GM19395 (cell line): ENCODE measurements at regions not wholly inside any gene's neighbourhood (a gene's known extent, or its start where the extent isn't known, plus 50 kb on each side); places are given as distances from the start of the nearest gene placed in this dataset.

ENCODE experiments used
- ATAC-seq: cut with Tn5 transposase; IDR thresholded peaks from one replicate; pipeline ENCODE4 v1.9.1; 2021; ENCODE audit warnings: mild to moderate bottlenecking, moderate library complexity; ENCODE audit not compliant: unreplicated experiment

DNA sequence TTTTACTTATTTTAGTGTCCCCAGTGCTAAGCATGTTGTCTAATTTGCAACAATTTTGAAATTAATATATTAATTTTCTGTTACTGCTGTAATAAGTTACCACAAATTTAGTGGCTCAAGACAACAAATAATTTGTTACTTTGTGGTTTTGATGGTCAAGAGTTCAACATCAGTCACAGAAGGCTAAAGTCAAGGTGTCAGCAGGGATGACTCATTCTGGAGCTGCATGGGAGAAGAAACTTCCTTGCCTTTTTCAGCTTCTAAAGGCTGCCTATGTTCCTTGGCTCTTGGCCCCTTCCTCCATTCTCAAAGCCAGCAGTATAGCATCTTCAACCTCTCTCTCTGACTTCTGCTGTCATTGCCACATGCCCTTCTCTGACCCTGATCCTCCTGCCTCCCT is 271.8 kb downstream of the HLX start:
- ATAC-seq: no peak

DNA sequence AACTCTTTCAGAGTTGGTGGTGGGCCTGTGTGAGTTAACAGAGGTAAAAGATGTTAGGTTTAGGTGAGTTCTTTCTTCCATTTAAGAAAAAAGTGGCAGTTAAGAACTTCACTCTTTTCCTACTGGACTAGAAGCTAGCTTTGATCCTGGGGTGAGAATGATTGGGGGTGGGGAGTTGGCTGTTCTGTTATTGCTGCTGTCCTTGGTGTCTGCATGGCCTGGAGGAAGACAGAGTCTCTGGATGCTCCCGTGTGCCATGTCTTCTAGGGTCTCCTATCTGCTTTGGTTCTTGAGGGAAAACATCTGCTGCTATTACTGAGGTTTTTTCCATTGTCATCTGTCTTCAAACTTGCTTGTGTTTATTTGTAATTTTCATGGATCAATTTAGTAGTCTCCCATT is 275.7 kb downstream of the HLX start:
- no peak for ATAC-seq

DNA sequence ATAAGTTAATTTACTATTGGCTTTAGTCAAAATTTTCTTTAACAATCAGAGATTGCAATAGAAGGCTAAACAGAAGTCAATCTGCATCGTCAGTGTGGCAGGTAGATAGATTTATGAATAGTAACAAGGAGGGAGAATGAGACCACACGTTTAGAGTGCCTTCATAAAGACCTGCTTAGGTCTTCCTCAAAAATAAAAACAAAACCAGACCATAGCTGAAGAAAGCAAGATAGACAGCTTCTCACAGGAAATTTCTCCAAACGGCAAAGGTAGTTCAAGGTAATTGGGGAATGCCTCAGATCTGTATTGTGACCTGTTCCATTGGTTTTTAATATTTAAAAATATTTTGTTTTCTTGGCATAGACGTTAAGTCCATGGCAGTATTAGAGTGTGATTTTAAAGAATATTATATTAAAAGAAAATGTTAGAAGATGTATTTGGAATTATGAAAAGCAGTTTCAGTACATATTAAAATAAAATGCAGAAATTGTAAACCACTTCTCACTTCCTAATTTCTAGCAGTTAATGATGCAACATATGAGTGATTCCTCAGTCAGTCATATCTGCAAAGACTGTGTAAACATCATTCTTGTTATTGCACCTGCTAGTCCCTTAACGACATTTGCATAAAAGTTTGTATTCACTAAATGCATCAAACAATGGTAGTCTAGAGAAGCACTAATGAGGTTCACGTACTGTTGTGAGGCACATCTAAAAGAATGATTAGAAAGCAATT is 278.0 kb downstream of the HLX start:
- peak; percentile 95 for ATAC-seq

- no peak for ATAC-seq
Measured at GRCh38 chr1:221159608-221160007, 280.4 kb downstream of the HLX start.

DNA sequence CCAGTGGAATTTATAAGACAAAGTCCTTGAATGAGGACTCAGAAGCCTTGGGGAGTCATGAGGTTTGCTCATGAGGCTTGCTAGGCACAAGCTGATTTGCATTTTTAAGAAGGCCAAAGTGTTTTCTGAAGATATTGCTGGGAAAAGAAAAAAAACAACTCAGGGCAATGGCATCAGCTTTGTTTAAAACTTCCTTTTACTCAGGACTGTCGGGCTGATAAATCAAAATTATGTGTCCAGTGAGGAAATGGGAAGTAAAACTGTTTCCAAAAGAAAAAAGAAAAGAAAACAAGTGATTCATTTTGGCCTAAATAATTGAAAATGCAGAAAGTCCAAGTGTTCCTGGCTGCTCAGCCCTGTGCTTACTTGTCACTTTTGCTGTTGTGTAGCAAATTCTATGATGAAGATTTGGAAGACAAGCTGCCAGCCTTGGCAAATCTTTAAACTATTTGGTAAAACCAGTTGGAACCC is 282.4 kb downstream of the HLX start:
- no peak for ATAC-seq

DNA sequence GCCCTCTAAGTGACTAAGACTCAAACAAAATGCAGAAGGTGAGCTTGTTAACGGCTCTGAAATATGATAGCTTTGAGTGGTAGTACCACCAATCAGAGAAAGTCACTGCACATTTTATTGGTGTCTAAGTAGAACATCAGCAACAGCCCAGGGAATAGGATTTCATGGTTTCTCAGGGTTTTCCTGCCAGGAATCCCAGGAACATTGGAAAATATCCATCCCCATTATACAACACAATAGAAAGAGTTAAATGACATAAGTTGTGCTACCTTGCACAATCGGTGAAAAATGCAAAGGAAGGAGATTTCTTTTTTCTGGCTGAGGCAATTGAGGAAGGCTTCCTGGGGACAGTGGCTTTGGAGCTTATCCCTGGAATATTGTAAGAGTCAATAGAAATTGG is 283.1 kb downstream of the HLX start:
- no peak for ATAC-seq

DNA sequence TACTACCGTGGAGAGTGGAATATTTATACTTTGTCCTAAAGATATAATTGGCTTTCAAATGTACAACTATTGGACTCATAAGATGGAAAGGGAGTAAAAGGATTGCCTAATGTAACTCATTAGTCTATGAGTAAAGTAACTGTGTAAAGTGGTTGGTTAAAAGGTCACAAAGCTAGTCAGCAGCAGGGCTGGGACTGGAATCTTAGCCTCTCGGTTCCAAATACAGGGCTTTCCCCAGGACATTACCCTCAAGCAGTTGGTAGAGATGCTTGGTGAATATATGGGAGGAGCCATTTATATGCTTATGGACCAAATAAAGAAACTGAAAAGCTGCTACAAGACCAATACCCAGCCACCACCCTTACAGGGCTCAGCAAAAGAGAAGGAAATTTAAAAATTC is 283.7 kb downstream of the HLX start:
- no peak for ATAC-seq

DNA sequence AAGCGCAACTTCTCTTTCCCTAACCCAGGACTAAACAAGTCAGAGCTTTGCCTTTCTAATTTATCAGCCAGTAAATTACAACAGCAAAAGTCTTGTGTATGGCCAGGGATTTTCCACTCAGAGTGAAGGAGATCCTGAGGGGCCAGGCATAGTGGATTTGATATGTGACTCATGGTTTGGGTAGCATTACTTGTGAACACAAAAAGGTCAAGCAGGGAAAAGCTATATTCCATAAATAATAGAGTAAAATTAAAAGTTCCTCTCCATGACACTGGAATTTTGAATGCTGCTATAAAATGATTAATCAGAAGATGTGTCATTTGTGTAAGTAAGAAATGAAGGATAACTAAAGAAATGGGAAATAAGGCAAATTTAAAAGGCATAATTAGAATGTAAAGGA is 284.8 kb downstream of the HLX start:
- no peak for ATAC-seq

- ATAC-seq: no peak
Measured at GRCh38 chr1:221164951-221165838, 286.0 kb downstream of the HLX start.

DNA sequence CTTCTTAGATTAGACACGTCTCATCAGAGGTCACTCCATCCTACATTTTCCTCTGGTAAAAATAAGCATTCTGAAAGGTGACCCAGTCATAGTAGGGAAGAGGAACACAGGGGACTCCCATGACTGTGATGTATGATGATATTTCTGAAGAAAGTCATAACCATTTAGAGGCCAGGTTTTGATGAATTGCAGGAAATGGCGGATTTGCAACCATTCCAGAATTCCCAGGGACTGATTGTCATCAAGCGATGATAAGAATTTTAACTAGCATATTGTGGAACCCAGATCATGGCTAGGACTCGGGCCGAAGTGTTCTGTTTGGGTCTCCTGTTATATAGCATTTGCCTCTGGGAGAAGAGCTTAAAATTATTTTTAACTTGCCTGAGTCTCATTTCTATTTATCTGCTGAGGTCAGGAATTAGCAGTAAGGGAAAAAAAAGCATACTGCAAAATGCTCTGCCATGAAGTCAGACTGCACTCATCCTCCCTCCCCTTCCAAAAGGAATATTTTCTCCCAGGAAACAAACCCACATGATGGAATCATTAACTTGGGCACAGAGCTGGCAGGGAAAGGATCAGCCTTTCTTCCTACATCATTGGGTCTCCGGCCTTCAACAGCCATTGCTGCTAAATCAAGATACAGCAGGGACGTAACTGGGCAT is 286.7 kb downstream of the HLX start:
- no peak for ATAC-seq

DNA sequence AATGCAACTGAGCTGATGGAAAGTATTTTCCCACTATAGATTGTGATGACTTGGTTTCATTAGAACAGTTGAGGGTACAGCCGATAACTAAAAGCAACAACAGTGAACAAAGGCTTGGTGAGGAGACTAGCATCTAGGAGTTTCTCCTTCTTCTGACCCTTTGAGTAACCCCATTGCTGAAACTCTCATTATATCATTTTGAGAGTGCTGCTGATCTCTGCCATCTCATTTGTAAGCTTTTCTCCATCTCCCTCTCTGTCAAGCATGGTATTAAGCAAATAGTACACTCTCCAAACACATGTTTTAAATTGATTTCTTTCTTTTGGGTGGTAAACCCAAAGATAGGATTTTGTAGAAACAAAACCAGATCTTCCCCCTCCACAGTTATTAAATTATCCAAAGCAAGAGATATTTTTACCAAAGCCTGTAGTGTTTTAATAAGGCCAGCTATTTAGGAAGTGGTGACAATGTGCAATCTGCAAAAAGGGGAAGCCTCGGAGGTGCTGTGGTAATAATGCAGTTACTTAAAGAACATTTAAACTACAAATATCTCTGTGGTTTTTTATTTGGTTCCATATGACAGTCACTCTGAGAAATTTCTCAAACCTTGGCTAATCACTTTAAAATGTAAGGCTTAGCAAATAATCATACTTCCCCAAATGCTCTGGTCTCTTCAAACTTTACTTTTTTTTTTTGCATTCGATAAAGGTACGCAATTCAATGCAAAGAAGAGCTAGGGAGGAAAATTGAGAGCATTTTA is 287.5 kb downstream of the HLX start:
- ATAC-seq: peak; percentile 91

- ATAC-seq: no peak
Measured at GRCh38 chr1:221169447-221169889, 290.2 kb downstream of the HLX start.

GRCh38 chr1:221170171-221170570 is 290.9 kb downstream of the HLX start:
- ATAC-seq: no peak

GRCh38 chr1:221171768-221172167 is 292.5 kb downstream of the HLX start:
- ATAC-seq: no peak

GRCh38 chr1:221172841-221173240 is 293.6 kb downstream of the HLX start:
- ATAC-seq: no peak

GRCh38 chr1:221174330-221174993 is 295.2 kb downstream of the HLX start:
- ATAC-seq: no peak

- no peak for ATAC-seq
Measured at GRCh38 chr1:221175249-221175648, 296.0 kb downstream of the HLX start.

DNA sequence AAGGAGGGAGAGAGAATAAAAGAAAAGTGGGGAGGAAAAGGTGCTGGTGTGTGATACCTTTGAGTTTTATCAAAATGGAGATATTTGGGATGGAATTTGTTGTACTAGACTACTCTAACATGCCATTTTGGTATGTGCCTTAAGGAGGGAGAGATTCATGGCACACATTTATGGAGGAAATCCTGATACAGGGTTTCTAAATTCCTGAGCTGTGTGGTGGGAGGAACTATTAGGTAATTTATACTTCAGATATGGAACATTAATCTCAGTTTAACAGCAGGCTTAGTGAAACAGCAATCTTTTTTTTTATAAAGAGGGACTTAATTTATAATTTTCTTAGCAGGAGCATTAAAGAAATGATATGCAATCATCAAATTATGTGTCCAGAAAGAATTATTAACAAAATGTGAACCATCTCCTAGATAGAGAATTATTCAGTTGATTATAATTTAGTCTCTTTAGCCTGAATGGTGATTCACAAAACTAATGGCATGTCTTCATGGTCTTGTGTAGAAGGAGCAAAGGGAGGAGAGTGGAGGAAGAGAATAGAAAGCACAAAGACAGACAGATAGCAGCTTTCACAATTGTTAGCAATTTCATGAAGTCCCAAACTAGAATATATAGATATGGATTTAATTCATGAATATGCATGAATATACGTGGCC is 301.6 kb downstream of the HLX start:
- ATAC-seq: no peak

- ATAC-seq: no peak
Measured at GRCh38 chr1:221182791-221183533, 303.7 kb downstream of the HLX start.
